ENCODE measurements at regions not wholly inside any gene's neighbourhood (a gene's known extent, or its start where the extent isn't known, plus 50 kb on each side); places are given as distances from the start of the nearest gene placed in this dataset.
A peak's percentile ranks its signal among the peaks of the same experiment; 100 is the strongest.
"Not testable (repeated sequence)": the region's sequence is repeated elsewhere in the genome, so short reads cannot be mapped to it uniquely, and the experiment has no call there.

DNA sequence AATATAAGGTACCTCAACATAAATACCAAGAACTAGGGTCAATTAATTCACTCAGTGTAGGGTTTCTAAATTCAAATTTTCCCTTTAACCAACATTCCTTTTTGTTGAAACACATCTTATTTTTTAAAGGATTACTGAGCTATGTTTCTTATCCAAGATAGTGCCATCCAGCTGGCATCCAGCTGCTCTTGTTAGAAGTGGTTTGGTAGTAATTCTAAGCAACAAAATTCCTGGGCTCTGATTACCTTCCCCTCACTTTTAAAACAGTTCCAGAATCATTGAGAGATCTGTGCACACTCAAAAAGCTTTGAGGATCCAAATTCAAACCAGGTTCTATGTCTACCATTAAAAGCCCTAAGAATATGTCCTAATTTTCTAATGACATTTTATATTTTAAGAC, 583.7 kb downstream of the TRIML1 start:
- peaks cover 0 to 5% (median 0%) of the 10 kb centered on the region in 5 donors for H3K9me3 ChIP-seq (ENCODE audit: control insufficient read depth in 5 of 5, low read length in 5 of 5)
- no peaks in the 10 kb centered on the region for H3K4me1 ChIP-seq (ENCODE audit: control insufficient read depth in 5 of 5, insufficient read depth in 5 of 5, low read length in 5 of 5)
- no peak overlapping the region for H3K4me3 ChIP-seq (ENCODE audit: low read depth in 1 of 5, low read length in 5 of 5)
- H3K9ac ChIP-seq (ENCODE audit: low read length in 5 of 5), result no peak overlapping the region
- H3K36me3 ChIP-seq (ENCODE audit: control insufficient read depth in 5 of 5, insufficient read depth in 5 of 5, low read length in 5 of 5), result no peaks in the 10 kb centered on the region
- H3K27ac ChIP-seq (ENCODE audit: low read depth, low read length), result no peak overlapping the region
- no peaks in the 10 kb centered on the region for H3K27me3 ChIP-seq (ENCODE audit: control insufficient read depth in 5 of 5, insufficient read depth in 4 of 5, low read length in 5 of 5)

DNA sequence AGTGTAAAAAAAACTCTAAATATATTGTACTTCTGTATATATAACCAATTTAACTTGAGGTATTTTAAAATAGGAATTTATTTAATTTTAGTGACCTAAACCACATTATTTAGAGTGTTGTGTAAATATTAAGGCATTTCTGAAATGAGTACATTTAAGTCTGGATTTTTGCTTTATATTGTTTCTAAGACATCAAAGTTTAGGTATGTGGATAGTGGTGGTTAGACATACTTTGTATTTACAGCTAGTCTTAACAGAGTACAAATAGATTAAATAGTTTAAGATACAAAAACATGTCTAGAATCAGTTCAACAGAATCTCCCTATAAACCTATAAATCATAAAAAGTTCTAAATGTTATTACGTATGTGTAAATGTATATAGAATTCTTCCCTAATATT, 588.5 kb downstream of the TRIML1 start:
- Histone ChIP-seq H3K4me1 (ENCODE audit: control insufficient read depth in 5 of 5, insufficient read depth in 5 of 5, low read length in 5 of 5) (no peaks in the 10 kb centered on the region), H3K4me3 (ENCODE audit: low read depth in 1 of 5, low read length in 5 of 5) (no peak overlapping the region), H3K27ac (ENCODE audit: low read depth, low read length) (no peak overlapping the region), H3K27me3 (ENCODE audit: control insufficient read depth in 5 of 5, insufficient read depth in 4 of 5, low read length in 5 of 5) (no peaks in the 10 kb centered on the region), H3K9me3 (ENCODE audit: control insufficient read depth in 5 of 5, low read length in 5 of 5) (no peaks in the 10 kb centered on the region), H3K36me3 (ENCODE audit: control insufficient read depth in 5 of 5, insufficient read depth in 5 of 5, low read length in 5 of 5) (no peaks in the 10 kb centered on the region), H3K9ac (ENCODE audit: low read length in 5 of 5) (no peak overlapping the region)

GRCh38 chr4:188728359-188728758, 589.1 kb downstream of the TRIML1 start:
- Histone ChIP-seq H3K9me3 (ENCODE audit: control insufficient read depth in 5 of 5, low read length in 5 of 5) (no peaks in the 10 kb centered on the region), H3K9ac (ENCODE audit: low read length in 5 of 5) (no peak overlapping the region), H3K4me3 (ENCODE audit: low read depth in 1 of 5, low read length in 5 of 5) (no peak overlapping the region), H3K4me1 (ENCODE audit: control insufficient read depth in 5 of 5, insufficient read depth in 5 of 5, low read length in 5 of 5) (no peaks in the 10 kb centered on the region), H3K27ac (ENCODE audit: low read depth, low read length) (no peak overlapping the region), H3K27me3 (ENCODE audit: control insufficient read depth in 5 of 5, insufficient read depth in 4 of 5, low read length in 5 of 5) (no peaks in the 10 kb centered on the region), H3K36me3 (ENCODE audit: control insufficient read depth in 5 of 5, insufficient read depth in 5 of 5, low read length in 5 of 5) (no peaks in the 10 kb centered on the region)

GRCh38 chr4:188732131-188732530, 592.9 kb downstream of the TRIML1 start:
- Histone ChIP-seq H3K9ac (ENCODE audit: low read length in 5 of 5) (no peak overlapping the region), H3K36me3 (ENCODE audit: control insufficient read depth in 5 of 5, insufficient read depth in 5 of 5, low read length in 5 of 5) (no peaks in the 10 kb centered on the region), H3K9me3 (ENCODE audit: control insufficient read depth in 5 of 5, low read length in 5 of 5) (peaks cover 0 to 3% (median 0%) of the 10 kb centered on the region in 5 donors), H3K4me3 (ENCODE audit: low read depth in 1 of 5, low read length in 5 of 5) (no peak overlapping the region), H3K4me1 (ENCODE audit: control insufficient read depth in 5 of 5, insufficient read depth in 5 of 5, low read length in 5 of 5) (no peaks in the 10 kb centered on the region), H3K27ac (ENCODE audit: low read depth, low read length) (no peak overlapping the region), H3K27me3 (ENCODE audit: control insufficient read depth in 5 of 5, insufficient read depth in 4 of 5, low read length in 5 of 5) (no peaks in the 10 kb centered on the region)

- Histone ChIP-seq H3K9me3 (ENCODE audit: control insufficient read depth in 5 of 5, low read length in 5 of 5) (peaks cover 0 to 3% (median 0%) of the 10 kb centered on the region in 5 donors), H3K27me3 (ENCODE audit: control insufficient read depth in 5 of 5, insufficient read depth in 4 of 5, low read length in 5 of 5) (no peaks in the 10 kb centered on the region), H3K4me1 (ENCODE audit: control insufficient read depth in 5 of 5, insufficient read depth in 5 of 5, low read length in 5 of 5) (no peaks in the 10 kb centered on the region), H3K4me3 (ENCODE audit: low read depth in 1 of 5, low read length in 5 of 5) (no peak overlapping the region), H3K36me3 (ENCODE audit: control insufficient read depth in 5 of 5, insufficient read depth in 5 of 5, low read length in 5 of 5) (no peaks in the 10 kb centered on the region), H3K27ac (ENCODE audit: low read depth, low read length) (no peak overlapping the region), H3K9ac (ENCODE audit: low read length in 5 of 5) (no peak overlapping the region)
These were observed 595.8 kb downstream of the TRIML1 start for GRCh38 chr4:188735082-188735481.

- Histone ChIP-seq H3K36me3 (ENCODE audit: control insufficient read depth in 5 of 5, insufficient read depth in 5 of 5, low read length in 5 of 5) (no peaks in the 10 kb centered on the region), H3K9me3 (ENCODE audit: control insufficient read depth in 5 of 5, low read length in 5 of 5) (peaks cover 0 to 3% (median 0%) of the 10 kb centered on the region in 5 donors), H3K9ac (ENCODE audit: low read length in 5 of 5) (no peak overlapping the region), H3K4me3 (ENCODE audit: low read depth in 1 of 5, low read length in 5 of 5) (no peak overlapping the region), H3K27me3 (ENCODE audit: control insufficient read depth in 5 of 5, insufficient read depth in 4 of 5, low read length in 5 of 5) (no peaks in the 10 kb centered on the region), H3K4me1 (ENCODE audit: control insufficient read depth in 5 of 5, insufficient read depth in 5 of 5, low read length in 5 of 5) (no peaks in the 10 kb centered on the region), H3K27ac (ENCODE audit: low read depth, low read length) (no peak overlapping the region)
These were observed 598.2 kb downstream of the TRIML1 start for GRCh38 chr4:188737251-188738002.

DNA sequence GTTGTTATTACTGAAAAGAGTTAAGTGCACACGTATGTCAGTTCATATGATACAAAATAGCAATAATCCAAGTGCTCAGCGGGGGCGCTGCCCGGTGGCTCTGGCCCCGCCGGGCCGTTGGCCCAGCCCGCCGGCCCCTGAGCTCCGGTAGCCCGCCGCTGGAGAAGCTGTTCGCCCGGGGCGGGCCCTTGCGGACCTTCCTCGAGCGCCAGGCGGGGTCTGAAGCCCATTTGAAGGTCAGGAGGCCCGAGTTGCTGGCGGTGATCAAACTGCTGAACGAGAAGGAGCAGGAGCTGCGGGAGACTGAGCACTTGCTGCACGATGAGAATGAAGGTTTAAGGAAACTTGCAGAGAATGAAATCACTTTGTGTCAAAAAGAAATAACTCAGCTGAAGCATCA, 599.0 kb downstream of the TRIML1 start:
- not testable (repeated sequence) for H3K27ac ChIP-seq (ENCODE audit: low read depth, low read length); H3K9ac ChIP-seq (ENCODE audit: low read length in 5 of 5); H3K4me1 ChIP-seq (ENCODE audit: control insufficient read depth in 5 of 5, insufficient read depth in 5 of 5, low read length in 5 of 5); H3K9me3 ChIP-seq (ENCODE audit: control insufficient read depth in 5 of 5, low read length in 5 of 5); H3K27me3 ChIP-seq (ENCODE audit: control insufficient read depth in 5 of 5, insufficient read depth in 4 of 5, low read length in 5 of 5); H3K36me3 ChIP-seq (ENCODE audit: control insufficient read depth in 5 of 5, insufficient read depth in 5 of 5, low read length in 5 of 5)
- H3K4me3 ChIP-seq (ENCODE audit: low read depth in 1 of 5, low read length in 5 of 5), result peak overlapping the region in 2 of 5 donors; percentile 44 to 46

GRCh38 chr4:188740172-188740571, 600.9 kb downstream of the TRIML1 start:
- not testable (repeated sequence) for H3K4me1 ChIP-seq (ENCODE audit: control insufficient read depth in 5 of 5, insufficient read depth in 5 of 5, low read length in 5 of 5); H3K36me3 ChIP-seq (ENCODE audit: control insufficient read depth in 5 of 5, insufficient read depth in 5 of 5, low read length in 5 of 5); H3K9ac ChIP-seq (ENCODE audit: low read length in 5 of 5); H3K27ac ChIP-seq (ENCODE audit: low read depth, low read length); H3K9me3 ChIP-seq (ENCODE audit: control insufficient read depth in 5 of 5, low read length in 5 of 5); H3K27me3 ChIP-seq (ENCODE audit: control insufficient read depth in 5 of 5, insufficient read depth in 4 of 5, low read length in 5 of 5); H3K4me3 ChIP-seq (ENCODE audit: low read depth in 1 of 5, low read length in 5 of 5)

DNA sequence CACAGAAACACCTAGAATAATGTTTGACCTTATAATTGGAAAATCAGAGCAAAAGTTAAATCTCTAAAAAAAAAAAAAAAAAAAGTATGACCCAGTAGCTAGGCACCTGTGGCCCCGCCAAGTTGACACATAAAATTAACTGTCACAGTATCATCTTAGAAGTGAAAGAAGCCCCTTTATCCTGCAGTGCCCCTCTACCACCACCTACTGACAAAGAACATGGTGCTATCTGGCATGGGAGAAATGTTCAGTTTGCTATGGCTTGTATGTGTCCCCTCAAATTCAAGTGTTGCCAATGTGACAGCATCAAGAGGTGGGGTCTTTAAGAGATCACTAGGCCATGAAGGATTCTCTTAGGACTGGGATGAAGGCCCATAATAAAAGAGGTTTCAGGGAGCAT, 601.5 kb downstream of the TRIML1 start:
- not testable (repeated sequence) for H3K4me3 ChIP-seq (ENCODE audit: low read depth in 1 of 5, low read length in 5 of 5); H3K36me3 ChIP-seq (ENCODE audit: control insufficient read depth in 5 of 5, insufficient read depth in 5 of 5, low read length in 5 of 5); H3K4me1 ChIP-seq (ENCODE audit: control insufficient read depth in 5 of 5, insufficient read depth in 5 of 5, low read length in 5 of 5); H3K27ac ChIP-seq (ENCODE audit: low read depth, low read length); H3K9me3 ChIP-seq (ENCODE audit: control insufficient read depth in 5 of 5, low read length in 5 of 5); H3K27me3 ChIP-seq (ENCODE audit: control insufficient read depth in 5 of 5, insufficient read depth in 4 of 5, low read length in 5 of 5); H3K9ac ChIP-seq (ENCODE audit: low read length in 5 of 5)

DNA sequence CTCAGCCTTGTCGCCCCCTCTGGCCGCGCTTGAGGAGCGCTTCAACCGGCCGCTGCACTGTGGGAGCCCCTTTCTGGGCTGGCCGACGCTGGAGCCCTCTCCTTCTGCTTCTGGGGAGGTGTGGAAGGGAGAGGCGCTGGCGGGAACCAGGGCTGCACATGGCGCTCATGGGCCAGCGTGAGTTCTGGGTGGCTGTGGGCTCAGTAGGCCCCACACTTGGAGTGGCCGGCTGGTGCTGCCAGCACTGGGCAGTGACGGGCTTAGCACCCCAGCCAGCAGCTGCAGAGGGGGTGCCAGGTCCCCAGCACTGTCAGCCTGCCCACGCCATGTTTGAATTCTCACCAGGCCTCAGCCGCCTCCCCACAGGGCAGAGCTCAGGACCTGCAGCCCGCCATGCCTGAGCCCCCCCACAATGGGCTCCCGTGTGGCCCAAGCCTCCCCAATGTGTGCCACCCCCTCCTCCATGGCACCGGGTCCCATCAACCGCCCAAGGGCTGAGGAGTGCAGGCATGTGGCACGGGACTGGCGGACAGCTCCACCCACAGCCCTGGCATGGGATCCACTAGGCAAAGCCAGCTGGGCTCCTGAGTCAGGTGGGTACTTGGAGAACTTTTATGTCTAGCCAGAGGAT, 615.2 kb downstream of the TRIML1 start:
- H3K9ac ChIP-seq (ENCODE audit: low read length in 5 of 5), result no peak overlapping the region
- no peaks in the 10 kb centered on the region for H3K27me3 ChIP-seq (ENCODE audit: control insufficient read depth in 5 of 5, insufficient read depth in 4 of 5, low read length in 5 of 5)
- H3K9me3 ChIP-seq (ENCODE audit: control insufficient read depth in 5 of 5, low read length in 5 of 5), result peaks cover 0 to 11% (median 0%) of the 10 kb centered on the region in 5 donors
- H3K36me3 ChIP-seq (ENCODE audit: control insufficient read depth in 5 of 5, insufficient read depth in 5 of 5, low read length in 5 of 5), result no peaks in the 10 kb centered on the region
- H3K27ac ChIP-seq (ENCODE audit: low read depth, low read length), result no peak overlapping the region
- H3K4me3 ChIP-seq (ENCODE audit: low read depth in 1 of 5, low read length in 5 of 5), result no peak overlapping the region
- no peaks in the 10 kb centered on the region for H3K4me1 ChIP-seq (ENCODE audit: control insufficient read depth in 5 of 5, insufficient read depth in 5 of 5, low read length in 5 of 5)

Measured in subcutaneous abdominal adipose tissue (tissue), 5 donors.